ENCODE measurements at regions not wholly inside any gene's neighbourhood (a gene's known extent, or its start where the extent isn't known, plus 50 kb on each side); places are given as distances from the start of the nearest gene placed in this dataset.

DNA sequence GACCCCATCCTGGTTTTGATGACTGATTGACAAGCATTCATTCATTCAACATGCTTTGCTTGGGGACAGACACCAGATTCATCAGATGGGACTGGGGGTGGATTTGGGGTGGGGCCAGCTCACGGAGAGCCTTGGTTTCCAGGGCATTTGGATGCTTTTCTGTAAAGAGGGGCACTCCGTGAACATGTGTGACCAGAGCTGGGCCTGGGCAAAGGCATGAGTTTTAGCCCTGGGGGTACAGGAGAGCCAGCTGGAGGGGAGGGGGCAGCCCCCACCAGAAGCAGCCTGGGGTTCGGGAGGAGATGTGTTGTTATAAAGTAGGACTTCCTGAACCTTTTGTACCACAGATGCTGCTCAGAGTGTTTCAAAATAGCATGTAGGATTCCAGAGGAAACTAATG lies 99.7 kb downstream of the RIPK4 start:
- Mint-ChIP-seq H3K9me3 (no peaks in the 10 kb centered on the region), H3K27me3 (ENCODE audit: low read depth) (no peaks in the 10 kb centered on the region), H3K27ac (no peak overlapping the region), H3K4me1 (ENCODE audit: low read depth) (peaks cover 12% of the 10 kb centered on the region), H3K36me3 (ENCODE audit: insufficient read depth in 2 of 2) (no peaks in the 10 kb centered on the region), H3K4me3 (no peak overlapping the region)
- DNase-seq (no peak), ATAC-seq (replicated peaks in 1 of 2) (no peak)

DNA sequence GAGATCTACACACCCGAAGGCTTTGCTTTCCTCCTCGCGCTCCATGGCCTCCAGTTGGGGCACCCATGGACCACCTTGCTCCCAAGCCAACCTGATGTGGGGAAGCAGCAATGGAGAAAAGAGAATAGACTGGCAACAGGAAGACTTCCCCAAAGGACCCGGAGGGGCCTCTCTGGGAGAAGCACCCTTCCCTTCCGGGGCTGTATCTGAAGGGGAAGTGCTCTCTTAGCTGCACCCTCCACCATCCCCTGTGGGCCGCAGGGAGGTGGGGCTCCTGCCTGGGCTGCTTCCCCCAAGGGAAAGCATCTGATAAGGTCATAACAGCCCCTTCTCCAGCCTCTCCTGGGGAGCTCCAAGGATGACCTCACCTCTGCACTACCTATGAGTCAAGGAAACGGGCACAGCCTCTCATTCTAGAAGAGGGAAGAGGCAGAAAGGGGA lies 100.2 kb downstream of the RIPK4 start:
- ATAC-seq (replicated peaks in 1 of 2) (no peak), DNase-seq (no peak)
- peaks cover 8% of the 10 kb centered on the region for H3K4me1 Mint-ChIP-seq (ENCODE audit: low read depth)

DNA sequence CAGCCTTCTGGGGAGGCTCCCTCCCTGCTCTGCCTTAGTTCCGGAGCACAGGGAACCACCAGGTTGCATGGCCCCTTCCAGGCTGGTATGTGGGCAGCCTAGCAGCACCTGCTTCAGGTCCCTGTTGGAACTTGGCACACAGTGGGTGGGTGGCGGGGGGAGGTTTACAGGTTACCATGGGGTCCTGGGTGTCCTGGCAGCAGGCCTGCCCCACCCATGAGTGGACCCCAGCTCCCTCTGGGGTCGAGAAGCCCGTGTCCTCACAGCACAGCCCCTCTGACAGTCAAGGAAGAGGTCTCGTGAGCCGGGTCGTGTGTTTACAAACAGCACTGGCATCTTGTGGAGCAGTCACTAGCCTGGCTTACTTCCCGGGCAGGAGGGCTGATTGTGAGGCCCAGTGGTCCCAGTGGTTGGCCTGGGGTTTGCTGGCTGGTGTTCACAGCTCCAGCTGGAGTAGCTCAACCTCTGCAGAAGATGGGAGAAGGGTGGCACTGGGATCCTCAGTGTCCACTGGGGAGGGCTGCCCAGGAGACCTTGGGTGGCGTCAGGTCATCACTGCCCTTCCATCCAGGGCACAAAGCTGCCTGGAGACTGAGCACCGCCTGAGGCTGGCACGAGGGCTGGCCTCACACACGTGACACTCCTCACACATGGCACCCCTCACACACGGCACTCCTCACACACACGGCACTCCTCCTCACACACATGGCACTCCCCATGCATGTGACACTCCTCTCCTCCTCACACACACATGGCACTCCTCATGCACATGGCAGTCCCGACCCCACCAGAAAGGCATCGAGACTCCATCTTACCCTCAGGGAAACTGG lies 100.9 kb downstream of the RIPK4 start:
- Mint-ChIP-seq H3K27ac (no peak overlapping the region), H3K9me3 (no peaks in the 10 kb centered on the region), H3K4me1 (ENCODE audit: low read depth) (peaks cover 2% of the 10 kb centered on the region), H3K27me3 (ENCODE audit: low read depth) (no peaks in the 10 kb centered on the region), H3K36me3 (ENCODE audit: insufficient read depth in 2 of 2) (no peaks in the 10 kb centered on the region), H3K4me3 (no peak overlapping the region)
- DNase-seq, result no peak
- no peak for ATAC-seq (replicated peaks in 1 of 2)

More for the DNA sequence above, 100.2 kb downstream of the RIPK4 start:
- Mint-ChIP-seq H3K4me3 (no peak overlapping the region), H3K9me3 (no peaks in the 10 kb centered on the region), H3K27ac (no peak overlapping the region), H3K27me3 (ENCODE audit: low read depth) (no peaks in the 10 kb centered on the region), H3K36me3 (ENCODE audit: insufficient read depth in 2 of 2) (no peaks in the 10 kb centered on the region)

DNA sequence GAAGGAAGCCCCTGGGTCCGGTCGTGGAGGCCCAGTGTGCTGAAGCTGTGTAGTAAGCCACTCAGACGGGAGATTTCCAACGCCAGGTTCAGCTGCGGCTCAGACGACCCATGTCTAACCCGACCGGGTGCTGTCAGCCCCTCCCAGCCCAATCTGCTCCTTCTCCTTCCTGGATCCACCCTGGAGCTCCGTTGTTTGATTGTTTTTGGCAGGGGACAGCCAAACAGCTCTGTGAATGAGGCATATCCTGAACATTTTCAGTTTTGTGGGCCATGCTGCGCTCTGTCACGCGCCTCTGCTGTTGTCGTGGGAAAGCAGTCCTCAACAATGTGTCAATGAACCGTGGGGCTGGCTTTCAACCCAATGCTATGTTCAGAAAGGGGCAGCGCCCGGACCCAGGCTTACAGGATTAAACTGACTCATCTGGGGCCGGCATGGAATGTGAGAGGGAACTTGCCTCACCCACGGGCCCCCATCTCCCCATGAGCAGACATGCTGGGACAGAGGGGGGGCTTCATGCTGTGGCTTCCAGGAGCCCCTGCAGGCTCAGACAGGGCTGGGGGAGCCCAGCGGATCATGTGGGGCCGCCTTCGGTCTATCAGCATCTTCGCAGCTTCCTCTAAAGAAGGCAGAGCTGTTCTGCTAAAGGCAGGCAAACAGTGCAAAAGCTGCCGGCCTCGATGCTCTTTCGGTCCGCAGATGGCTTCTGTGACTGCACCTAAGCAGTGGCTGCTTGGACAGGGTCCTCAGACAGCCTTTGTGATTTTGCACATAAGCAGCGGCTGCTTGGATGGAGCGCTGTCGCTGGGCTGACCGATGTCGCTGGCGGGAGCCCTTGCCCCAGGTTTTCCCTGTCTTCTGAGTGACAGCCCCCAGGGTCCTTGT lies 101.7 kb downstream of the RIPK4 start:
- ATAC-seq (replicated peaks in 1 of 2) (no peak), DNase-seq (no peak)
- no peaks in the 10 kb centered on the region for H3K9me3 Mint-ChIP-seq
- no peak overlapping the region for H3K4me3 Mint-ChIP-seq
- no peaks in the 10 kb centered on the region for H3K4me1 Mint-ChIP-seq (ENCODE audit: low read depth)
- H3K27me3 Mint-ChIP-seq (ENCODE audit: low read depth), result no peaks in the 10 kb centered on the region
- H3K36me3 Mint-ChIP-seq (ENCODE audit: insufficient read depth in 2 of 2), result no peaks in the 10 kb centered on the region
- no peak overlapping the region for H3K27ac Mint-ChIP-seq

DNA sequence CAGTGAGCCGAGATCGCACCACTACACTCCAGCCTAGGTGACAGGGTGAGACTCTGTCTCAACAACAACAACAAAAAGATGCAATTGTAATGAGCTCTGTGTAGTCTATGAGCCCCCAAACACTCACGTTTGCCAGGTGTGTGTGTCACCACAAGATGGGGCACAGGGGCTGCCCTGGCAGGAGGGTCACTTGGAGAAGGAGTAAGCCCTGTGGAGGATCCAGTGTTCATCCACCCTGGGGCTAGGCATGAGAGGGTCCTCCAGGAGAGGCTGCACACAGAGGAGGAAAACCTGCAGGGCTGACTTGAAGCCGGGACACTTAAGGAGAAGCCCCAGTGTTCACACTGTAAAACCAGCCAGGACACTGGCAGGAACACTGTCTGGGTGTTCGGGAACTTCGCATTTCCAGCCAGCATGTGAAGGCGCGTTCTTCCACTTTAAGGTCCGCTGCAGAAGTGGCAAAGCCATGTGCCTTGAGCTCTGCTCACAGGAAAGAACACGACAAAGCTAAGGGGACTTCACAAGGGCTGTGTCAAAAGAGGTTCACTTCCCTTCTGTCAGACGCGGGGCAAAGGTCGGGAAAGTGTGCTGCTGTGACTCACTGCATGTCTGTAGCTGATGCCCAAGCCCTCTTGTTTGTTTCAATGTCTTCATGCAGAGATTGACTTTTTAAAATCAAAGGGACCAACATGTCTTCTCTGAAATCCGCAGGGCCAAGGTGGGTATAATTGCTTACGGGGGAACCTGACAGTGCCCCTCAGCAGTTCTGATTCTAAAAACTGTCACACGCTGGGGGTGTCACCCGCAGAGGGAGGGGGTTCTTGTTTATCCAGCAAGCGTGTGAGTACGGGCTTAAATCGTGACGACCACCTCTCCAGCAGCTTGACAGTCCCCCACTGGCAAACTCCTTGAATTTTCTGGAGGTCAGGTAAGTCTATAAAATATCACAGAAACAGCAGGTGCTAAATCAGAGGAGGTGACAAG lies 102.8 kb downstream of the RIPK4 start:
- Mint-ChIP-seq H3K27me3 (ENCODE audit: low read depth) (no peaks in the 10 kb centered on the region), H3K27ac (no peak overlapping the region), H3K4me3 (no peak overlapping the region), H3K36me3 (ENCODE audit: insufficient read depth in 2 of 2) (no peaks in the 10 kb centered on the region), H3K9me3 (no peaks in the 10 kb centered on the region), H3K4me1 (ENCODE audit: low read depth) (no peaks in the 10 kb centered on the region)
- ATAC-seq (replicated peaks in 1 of 2) (no peak), DNase-seq (peak in 1 of 2 donors; percentile 3)

DNA sequence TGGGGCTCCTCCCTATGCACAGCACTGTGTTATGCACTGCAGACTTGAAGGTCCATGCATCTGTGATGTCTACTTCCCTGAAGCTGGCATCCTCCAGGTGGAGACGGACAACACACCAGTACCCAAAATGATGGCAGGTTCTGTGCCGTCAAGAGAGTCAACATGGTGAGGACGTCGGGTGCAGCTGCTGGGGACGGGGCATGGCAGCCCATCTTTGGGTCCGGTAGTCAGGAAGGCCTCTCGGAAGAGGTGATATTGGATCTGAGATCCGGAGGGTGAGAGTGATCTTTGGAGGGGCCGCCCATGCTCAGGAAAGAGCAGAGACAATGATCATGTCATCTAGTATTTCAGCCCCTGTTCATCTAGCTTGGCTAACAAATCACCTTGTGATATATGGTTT lies 104.1 kb downstream of the RIPK4 start:
- H3K27ac Mint-ChIP-seq, result no peak overlapping the region

DNA sequence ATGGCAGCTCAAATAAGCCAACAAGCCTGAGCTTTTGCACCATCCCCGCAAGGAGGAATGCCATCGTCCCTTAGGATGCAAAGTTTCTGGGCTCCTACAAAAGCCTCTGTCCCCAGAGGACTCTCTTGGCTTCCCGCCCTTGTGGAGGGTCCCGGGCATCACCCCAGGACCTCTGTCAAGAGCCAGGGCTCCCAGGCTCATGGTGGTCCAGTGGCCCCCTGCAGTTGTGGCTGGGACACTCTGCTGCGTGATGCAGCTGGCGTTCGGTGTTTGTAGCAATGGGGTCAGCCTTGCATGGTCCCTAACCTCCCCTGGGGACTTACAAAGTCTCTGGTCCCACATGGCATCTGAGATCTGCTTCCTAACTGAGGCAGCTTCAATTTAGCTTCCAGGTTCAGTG lies 104.7 kb downstream of the RIPK4 start:
- Mint-ChIP-seq H3K27ac (no peak overlapping the region), H3K36me3 (ENCODE audit: insufficient read depth in 2 of 2) (no peaks in the 10 kb centered on the region), H3K9me3 (no peaks in the 10 kb centered on the region), H3K27me3 (ENCODE audit: low read depth) (no peaks in the 10 kb centered on the region), H3K4me3 (no peak overlapping the region), H3K4me1 (ENCODE audit: low read depth) (no peaks in the 10 kb centered on the region)
- DNase-seq (no peak), ATAC-seq (replicated peaks in 1 of 2) (no peak)

More for the DNA sequence above, 104.1 kb downstream of the RIPK4 start:
- Mint-ChIP-seq H3K27me3 (ENCODE audit: low read depth) (no peaks in the 10 kb centered on the region), H3K36me3 (ENCODE audit: insufficient read depth in 2 of 2) (no peaks in the 10 kb centered on the region), H3K9me3 (no peaks in the 10 kb centered on the region), H3K4me3 (no peak overlapping the region), H3K4me1 (ENCODE audit: low read depth) (no peaks in the 10 kb centered on the region)
- no peak for DNase-seq
- ATAC-seq (replicated peaks in 1 of 2), result no peak

DNA sequence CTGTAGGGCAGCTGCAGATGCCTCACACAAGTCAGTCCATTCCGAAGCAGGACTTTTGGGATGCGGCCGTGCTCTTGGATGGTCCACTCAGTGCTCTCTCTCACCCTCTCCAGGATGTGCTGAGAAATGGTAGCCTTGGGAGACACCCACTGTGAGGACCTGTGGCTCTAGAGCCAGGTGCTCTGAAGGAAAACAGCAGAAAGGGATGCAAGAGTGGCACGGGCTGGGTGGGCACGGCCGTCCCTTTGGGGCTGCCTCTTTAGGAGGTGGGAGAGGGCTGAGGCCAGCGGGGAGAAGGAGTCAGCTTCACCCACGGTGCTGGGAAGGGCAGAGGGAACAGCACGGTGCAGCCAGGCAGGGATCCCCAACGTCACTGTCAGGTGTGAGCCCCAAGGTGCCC lies 106.1 kb downstream of the RIPK4 start:
- no peak overlapping the region for H3K4me3 Mint-ChIP-seq
- no peaks in the 10 kb centered on the region for H3K36me3 Mint-ChIP-seq (ENCODE audit: insufficient read depth in 2 of 2)
- no peak overlapping the region for H3K27ac Mint-ChIP-seq

DNA sequence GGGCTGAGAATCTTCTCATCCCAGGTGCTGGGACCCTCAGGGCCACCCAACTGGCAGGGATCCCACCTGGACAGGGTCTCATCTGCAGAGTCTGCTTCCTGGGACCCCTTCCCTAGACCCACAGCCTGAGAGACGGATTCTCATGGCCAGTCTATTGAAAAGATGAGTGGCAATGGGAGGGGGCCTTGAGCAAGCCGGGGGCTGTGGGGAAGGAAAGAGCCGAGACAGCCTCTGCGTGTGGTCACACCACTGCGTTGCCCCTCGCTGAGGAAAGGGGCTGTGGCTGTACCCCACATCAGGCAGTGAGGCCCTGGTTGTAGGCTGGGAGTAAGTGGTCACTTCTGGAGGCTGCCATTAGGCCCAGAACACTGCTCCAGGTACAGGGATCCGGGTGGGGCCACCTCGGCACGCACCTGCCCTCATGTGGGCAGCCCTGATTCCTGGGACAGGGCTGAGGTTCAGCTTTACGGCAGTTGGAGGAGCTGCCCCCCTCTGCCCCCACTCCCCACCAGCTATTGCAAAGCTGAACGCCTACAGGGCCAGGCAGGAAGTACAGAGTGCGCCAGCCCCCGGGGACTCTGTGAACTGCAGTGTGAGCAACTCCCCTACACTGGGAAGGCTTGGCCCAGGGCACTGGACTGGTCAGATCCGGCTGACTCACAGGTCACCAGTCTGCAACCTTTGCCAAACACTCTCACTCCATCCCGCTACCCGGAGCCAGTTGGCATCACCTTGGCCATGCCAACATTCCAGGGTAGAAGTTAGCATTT lies 106.9 kb downstream of the RIPK4 start:
- Mint-ChIP-seq H3K9me3 (no peaks in the 10 kb centered on the region), H3K4me1 (ENCODE audit: low read depth) (no peaks in the 10 kb centered on the region), H3K36me3 (ENCODE audit: insufficient read depth in 2 of 2) (no peaks in the 10 kb centered on the region), H3K27me3 (ENCODE audit: low read depth) (no peaks in the 10 kb centered on the region), H3K27ac (no peak overlapping the region), H3K4me3 (no peak overlapping the region)
- no peak for DNase-seq
- ATAC-seq (replicated peaks in 1 of 2), result no peak

More for the DNA sequence above, 106.1 kb downstream of the RIPK4 start:
- ATAC-seq (replicated peaks in 1 of 2), result no peak
- no peak for DNase-seq
- Mint-ChIP-seq H3K27me3 (ENCODE audit: low read depth) (no peaks in the 10 kb centered on the region), H3K9me3 (no peaks in the 10 kb centered on the region), H3K4me1 (ENCODE audit: low read depth) (no peaks in the 10 kb centered on the region)

DNA sequence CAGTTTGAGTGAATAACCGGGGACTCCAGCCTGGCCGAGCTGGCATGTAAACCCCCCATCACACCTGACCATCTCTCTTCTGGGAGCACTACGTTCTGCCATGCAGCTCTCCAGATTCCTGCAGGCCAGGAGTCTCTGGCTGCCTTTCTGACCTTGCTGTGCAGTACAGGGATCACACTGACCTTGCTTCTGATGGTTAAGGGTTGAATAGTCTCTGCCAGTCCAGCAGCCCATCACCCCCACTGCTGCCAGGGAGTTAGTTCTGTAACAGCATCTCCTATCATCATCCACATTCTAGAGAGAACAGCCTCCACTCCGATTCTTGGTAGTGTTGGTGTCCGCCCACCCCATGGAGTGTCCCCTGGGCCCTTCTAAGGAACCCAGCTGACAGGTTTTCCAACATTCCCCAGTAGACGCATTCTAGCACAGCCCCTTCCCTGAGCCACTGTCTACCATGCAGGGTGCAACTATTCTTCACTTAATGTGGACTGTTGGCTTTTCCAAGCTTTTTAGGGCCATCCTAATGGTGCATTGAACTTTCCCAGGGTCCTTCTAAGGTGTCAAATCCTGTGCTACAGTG lies 109.8 kb downstream of the RIPK4 start:
- Mint-ChIP-seq H3K36me3 (ENCODE audit: insufficient read depth in 2 of 2) (no peaks in the 10 kb centered on the region), H3K4me1 (ENCODE audit: low read depth) (no peaks in the 10 kb centered on the region), H3K9me3 (no peaks in the 10 kb centered on the region), H3K27me3 (ENCODE audit: low read depth) (peaks cover 5% of the 10 kb centered on the region), H3K4me3 (no peak overlapping the region), H3K27ac (no peak overlapping the region)
- no peak for DNase-seq
- no peak for ATAC-seq (replicated peaks in 1 of 2)

DNA sequence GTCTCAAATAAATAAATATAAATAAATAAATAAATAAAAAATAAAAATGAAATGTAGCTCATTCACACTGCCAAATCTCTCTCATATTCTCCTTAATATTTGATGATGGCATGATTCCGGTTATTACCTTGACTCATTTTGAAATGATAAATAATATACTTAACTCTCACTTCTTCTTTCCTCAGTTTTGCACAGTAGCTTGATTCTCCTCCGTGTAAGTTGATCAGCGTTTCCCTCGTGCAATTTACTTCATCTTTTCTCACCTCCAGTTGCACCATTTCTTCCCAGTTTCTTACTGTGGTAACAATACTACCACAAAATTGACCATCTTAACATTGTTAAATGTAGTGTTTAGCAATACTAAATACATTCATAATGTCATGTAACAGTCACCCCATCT lies 111.6 kb downstream of the RIPK4 start:
- H3K4me3 Mint-ChIP-seq, result no peak overlapping the region
- H3K9me3 Mint-ChIP-seq, result no peaks in the 10 kb centered on the region
- H3K36me3 Mint-ChIP-seq (ENCODE audit: insufficient read depth in 2 of 2), result no peaks in the 10 kb centered on the region
- H3K27ac Mint-ChIP-seq, result no peak overlapping the region
- DNase-seq, result no peak
- no peaks in the 10 kb centered on the region for H3K4me1 Mint-ChIP-seq (ENCODE audit: low read depth)
- no peak for ATAC-seq (replicated peaks in 1 of 2)
- H3K27me3 Mint-ChIP-seq (ENCODE audit: low read depth), result peaks cover 5% of the 10 kb centered on the region

DNA sequence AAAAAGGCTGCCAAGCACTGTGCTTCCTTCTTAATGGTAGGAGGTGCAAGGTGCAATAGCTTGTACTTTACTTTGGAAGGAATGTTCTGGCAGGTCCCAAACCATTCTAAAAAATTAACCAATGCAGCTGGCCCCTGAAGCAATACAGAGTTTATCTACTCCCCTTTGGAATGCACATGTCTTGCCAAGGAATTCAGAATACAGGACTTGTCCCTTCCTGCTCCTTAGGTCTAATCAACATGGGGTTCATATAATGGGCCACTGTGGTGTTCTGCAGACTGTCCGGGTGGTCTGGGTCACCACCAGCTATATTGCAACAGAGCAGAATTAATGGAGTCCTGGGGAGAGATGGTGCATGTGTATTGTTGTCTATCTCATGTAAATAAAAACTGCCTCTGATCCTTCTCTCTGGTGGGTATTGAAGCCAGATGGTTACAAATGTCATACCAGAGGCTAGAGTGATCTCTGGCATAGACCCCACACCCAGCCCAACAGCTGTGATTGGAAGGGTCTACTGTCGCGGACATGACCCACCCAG lies 112.8 kb downstream of the RIPK4 start:
- no peaks in the 10 kb centered on the region for H3K36me3 Mint-ChIP-seq (ENCODE audit: insufficient read depth in 2 of 2)
- peaks cover 5% of the 10 kb centered on the region for H3K27me3 Mint-ChIP-seq (ENCODE audit: low read depth)
- DNase-seq (no peak), ATAC-seq (replicated peaks in 1 of 2) (no peak)
- no peaks in the 10 kb centered on the region for H3K4me1 Mint-ChIP-seq (ENCODE audit: low read depth)
- H3K27ac Mint-ChIP-seq, result no peak overlapping the region
- no peak overlapping the region for H3K4me3 Mint-ChIP-seq
- no peaks in the 10 kb centered on the region for H3K9me3 Mint-ChIP-seq

Data from activated T-cell treated with anti-CD3 and anti-CD28 coated beads, Interleukin-2, amount 50 U/mL, for 72 hours (primary cell).